GM08714 (cell line): ENCODE measurements at regions not wholly inside any gene's neighbourhood (a gene's known extent, or its start where the extent isn't known, plus 50 kb on each side); places are given as distances from the start of the nearest gene placed in this dataset.

Experiments used
- H3K4me3 ChIP-seq: fragments of 200-500 bp; sonication (Bioruptor generic); 2 replicates; pipeline ENCODE4 v1.5.1; 2014; ENCODE audit warnings: mild to moderate bottlenecking, low read length, inconsistent platforms
- ZNF274 ChIP-seq: IDR thresholded peaks from 2 replicates; pipeline ENCODE4 v1.6.1; 2012; ENCODE audit warnings: mild to moderate bottlenecking, low read depth, low read length

DNA sequence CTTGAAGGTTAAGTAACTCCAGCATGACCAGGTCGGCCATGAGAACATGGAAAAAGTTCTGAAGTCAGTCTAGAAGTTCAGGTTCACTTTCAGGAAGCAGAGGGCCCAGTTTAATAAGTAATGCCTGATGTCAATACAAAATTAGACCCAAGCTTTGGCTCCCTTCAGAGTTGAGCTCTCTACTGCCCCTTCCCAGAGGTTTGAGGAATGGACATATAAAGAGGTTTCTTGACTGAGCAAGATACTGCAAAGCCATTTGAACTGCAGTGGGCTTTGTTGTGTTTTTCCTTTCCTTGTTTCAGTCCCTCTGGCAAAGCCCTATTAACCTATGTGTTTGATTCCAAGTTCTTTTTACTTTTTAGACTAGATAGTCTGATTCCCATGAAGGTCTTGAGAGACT is 97.8 kb upstream of the PREP start:
- no peak overlapping the region for H3K4me3 ChIP-seq
- no peak for TF ChIP-seq ZNF274

GRCh38 chr6:105499931-105500330 is 97.0 kb upstream of the PREP start:
- no peak for TF ChIP-seq ZNF274
- H3K4me3 ChIP-seq: no peak overlapping the region

- no peak for TF ChIP-seq ZNF274
- H3K4me3 ChIP-seq: no peak overlapping the region
Measured at GRCh38 chr6:105499136-105499870, 96.4 kb upstream of the PREP start.

GRCh38 chr6:105497549-105497948 is 94.7 kb upstream of the PREP start:
- H3K4me3 ChIP-seq: no peak overlapping the region

DNA sequence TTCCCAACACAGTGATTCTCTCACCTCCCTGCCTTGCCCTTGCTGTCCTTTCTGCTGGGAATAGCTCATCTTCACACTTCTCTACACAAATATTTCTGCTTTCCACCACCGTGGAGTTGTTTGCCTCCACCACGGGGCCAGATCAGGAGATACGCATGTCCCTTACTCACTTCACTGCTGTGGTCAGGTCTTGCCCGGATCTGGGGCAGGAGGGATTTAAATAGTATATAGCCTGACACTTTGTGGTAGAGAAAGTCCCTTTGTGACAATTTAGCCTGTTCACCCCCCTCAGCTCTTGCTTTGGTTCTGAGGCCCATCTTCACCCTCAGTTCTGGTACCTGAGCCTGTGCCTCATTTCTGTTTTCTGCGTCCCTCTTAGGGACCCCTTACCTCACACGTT is 92.6 kb upstream of the PREP start:
- TF ChIP-seq ZNF274: no peak
- no peak overlapping the region for H3K4me3 ChIP-seq

More at GRCh38 chr6:105497549-105497948, 94.7 kb upstream of the PREP start:
- TF ChIP-seq ZNF274: no peak

- H3K4me3 ChIP-seq: no peak overlapping the region
- no peak for TF ChIP-seq ZNF274
Measured at GRCh38 chr6:105494688-105495087, 91.8 kb upstream of the PREP start.

DNA sequence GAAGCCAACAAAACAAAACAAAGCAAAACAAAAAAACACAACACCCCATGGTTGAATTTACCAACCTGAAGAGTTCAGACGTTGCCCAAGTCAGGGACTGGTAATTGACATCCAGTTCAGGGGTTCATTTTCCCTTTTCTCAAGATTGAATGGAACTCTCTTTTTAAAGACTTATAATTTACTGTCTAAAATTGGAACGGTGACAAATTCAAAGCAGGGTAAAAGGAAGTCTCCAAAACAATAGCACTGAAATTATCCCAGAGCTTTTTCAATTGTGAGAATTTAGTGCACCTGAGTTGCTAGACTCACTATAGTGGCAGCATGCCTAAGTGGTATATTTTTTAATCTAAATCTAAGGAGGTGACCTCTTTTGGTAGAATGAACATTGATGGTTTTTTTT is 90.9 kb upstream of the PREP start:
- H3K4me3 ChIP-seq: no peak overlapping the region
- no peak for TF ChIP-seq ZNF274

DNA sequence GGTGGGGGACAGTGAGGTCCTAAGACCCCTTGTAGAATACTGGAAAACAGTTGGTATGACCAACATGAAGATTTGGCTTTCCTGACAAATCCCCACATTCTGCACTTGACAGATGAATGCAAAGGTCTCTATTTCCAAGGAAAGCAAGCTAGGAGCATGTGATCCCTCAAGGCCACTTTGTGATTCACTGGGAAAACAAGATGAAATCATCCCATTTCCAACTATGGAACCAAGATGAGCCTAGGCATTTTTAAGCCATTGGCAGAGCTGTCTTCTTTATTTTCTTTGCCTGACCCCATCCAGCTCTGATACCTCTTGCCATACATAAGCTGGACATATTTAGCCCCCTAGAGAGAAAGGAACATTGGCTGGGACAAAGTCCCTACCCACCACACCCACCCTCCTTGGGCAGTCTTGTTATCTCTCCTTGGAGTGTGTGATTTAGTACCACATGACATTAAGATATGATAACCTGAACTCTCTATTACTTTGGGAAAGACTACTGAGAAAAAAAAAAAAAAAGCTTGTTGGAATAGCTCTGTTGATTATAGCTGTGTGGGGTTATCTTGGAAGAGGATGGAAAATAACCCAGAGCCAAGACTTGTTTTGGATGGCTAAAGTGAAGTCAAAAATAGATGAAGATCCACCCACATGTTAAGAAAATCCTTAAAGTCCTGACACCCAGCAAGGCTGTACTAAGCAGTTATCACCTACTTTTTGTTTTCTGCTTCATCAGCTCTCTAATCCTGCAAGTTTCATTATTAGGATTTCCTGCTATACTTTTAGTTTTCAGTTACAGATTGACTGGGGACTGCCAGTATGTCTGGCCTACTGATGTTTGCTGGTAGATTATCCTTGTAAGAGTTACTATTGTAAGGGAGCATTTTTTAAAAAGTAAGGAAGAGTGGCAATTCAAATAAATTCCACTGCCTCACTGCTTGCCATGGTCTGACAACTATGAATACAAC is 90.1 kb upstream of the PREP start:
- H3K4me3 ChIP-seq: no peak overlapping the region
- TF ChIP-seq ZNF274: no peak

DNA sequence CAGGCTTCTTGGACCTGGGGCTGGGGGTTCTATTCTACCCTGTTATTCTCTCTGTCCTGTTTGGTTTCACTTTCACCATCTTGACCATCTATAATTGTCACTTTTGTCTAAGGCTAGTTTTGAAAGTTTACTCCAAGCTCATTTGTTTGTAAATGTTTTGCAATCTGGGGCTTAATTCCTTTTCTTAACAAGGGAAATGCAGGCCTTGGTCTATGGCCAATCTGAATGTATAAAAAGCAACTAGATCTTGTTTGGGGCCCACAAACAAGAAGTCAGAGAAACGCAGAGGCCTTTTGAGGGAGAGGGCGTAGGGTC is 86.3 kb upstream of the PREP start:
- no peak overlapping the region for H3K4me3 ChIP-seq
- TF ChIP-seq ZNF274: no peak

DNA sequence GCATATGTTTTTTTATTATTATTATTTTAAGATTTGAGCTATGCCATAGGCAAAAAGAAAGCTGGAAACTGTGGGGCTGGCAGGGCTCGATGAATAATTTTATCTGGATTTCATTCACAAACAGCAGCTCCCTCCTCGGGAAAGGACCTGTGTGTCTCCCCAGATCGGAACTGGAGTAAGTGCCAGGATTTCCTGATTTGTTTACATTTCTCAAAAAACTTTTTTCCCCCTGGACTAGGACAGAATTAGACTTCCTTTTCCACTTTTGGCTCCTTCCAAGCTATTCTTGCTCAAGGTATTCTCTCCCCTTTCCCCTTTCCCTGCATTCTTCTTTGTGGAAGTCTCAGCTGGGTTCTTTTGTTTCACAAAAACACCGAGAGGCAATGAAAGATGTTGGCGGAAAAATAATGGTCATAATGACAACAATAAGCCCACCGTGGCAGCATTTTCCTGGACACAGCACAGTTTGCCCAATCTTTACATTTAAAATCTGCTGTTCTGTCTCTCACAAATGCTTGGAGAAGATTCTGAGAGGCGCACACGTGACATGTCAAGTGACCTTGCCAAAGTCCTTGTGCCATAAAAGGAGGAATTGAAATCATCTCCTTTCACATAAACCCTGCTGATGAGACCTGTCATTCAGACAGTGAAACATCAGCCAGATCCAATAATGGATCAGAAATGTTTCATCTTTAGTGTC is 85.8 kb upstream of the PREP start:
- no peak for TF ChIP-seq ZNF274
- H3K4me3 ChIP-seq: no peak overlapping the region

GRCh38 chr6:105487040-105487790 is 84.3 kb upstream of the PREP start:
- TF ChIP-seq ZNF274: no peak
- no peak overlapping the region for H3K4me3 ChIP-seq

- no peak for TF ChIP-seq ZNF274
- no peak overlapping the region for H3K4me3 ChIP-seq
Measured at GRCh38 chr6:105485456-105485855, 82.6 kb upstream of the PREP start.

DNA sequence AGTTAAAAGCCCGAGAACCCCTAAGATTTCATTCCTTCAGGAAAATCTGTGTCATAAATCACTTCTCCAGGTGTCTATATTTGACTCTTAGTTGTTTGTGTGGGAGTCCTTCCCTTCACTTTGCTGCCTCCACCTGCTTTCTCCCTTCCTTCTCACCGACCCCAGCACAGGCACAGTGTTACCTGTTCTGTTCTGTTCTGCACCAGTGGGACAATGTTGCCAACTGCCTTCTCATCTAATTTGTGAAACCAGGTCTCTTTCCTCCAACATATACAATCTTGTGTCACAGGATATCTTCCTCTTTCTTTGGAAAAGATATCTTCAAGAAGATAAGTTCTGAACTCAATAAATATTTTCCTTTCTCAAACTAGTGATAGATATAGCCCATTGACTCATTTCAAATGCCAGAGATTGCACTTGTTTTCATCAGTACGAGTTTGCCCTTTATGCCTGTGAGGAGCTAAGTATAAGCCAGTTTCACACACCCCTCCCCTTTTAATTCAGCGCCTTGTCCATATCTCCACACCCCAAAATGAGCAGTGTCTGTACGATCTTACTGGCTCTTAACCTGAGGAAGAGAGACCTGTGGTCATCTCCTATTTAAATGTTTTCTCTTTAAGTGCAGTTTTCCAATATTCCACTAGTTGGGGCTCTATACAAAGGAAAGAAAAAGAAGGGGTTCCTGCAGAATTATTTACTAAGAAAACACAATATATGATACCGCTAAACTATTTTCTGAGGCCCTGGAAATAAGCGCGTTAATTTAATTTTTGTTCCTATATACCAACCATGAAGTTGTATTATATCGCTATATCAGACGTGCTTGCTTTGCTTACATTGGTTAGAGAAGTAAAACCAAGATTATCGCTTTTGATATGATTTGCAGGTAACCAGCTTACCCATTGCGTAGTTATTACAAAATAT is 81.6 kb upstream of the PREP start:
- 0 out of 2 replicates have a peak overlapping the region, but pooled peaks have one; percentile 27 for H3K4me3 ChIP-seq
- TF ChIP-seq ZNF274: no peak
